Endothelial cell of umbilical vein (primary cell): ENCODE measurements at regions not wholly inside any gene's neighbourhood (a gene's known extent, or its start where the extent isn't known, plus 50 kb on each side); places are given as distances from the start of the nearest gene placed in this dataset.

Experiments used
- CTCF ChIP-seq, 2 donors: IDR thresholded peaks; 1 replicate in 1 of 2; 2 replicates in 1 of 2; pipeline ENCODE4 v1.5.1; 2011; ENCODE audit warnings: low read length in 2 of 2, mild to moderate bottlenecking in 2 of 2, moderate library complexity in 2 of 2, control low read depth in 1 of 2, inconsistent platforms in 1 of 2, low read depth in 1 of 2; ENCODE audit not compliant: insufficient read depth in 1 of 2; ENCODE audit errors: extremely low read depth in 1 of 2
- POLR2AphosphoS5 ChIP-seq: IDR thresholded peaks from 2 replicates; pipeline ENCODE4 v1.6.1; 2012; ENCODE audit warnings: low read depth, mild to moderate bottlenecking, control low read depth, low read length, moderate library complexity; ENCODE audit not compliant: insufficient read depth

- TF ChIP-seq CTCF (IDR thresholded peaks at IDR 0.05; ENCODE audit: extremely low read depth in 1 of 2, insufficient read depth in 1 of 2, low read depth in 1 of 2, low read length in 2 of 2) (no peak), POLR2AphosphoS5 (no peak)
Measured at GRCh38 chr12:75936515-75937440, 94.8 kb downstream of the PHLDA1 start.
